ENCODE measurements at regions not wholly inside any gene's neighbourhood (a gene's known extent, or its start where the extent isn't known, plus 50 kb on each side); places are given as distances from the start of the nearest gene placed in this dataset.
"Not testable (repeated sequence)": the region's sequence is repeated elsewhere in the genome, so short reads cannot be mapped to it uniquely, and the experiment has no call there.

- no peak for DNase-seq (ENCODE audit: low read depth in 1 of 2, low spot score in 1 of 2)
Measured at GRCh38 chr6:141110481-141110880, 1022.2 kb upstream of the GJE1 start.

- DNase-seq (ENCODE audit: low read depth in 1 of 2, low spot score in 1 of 2) = no peak
Measured at GRCh38 chr6:141107591-141108160, 1025.0 kb upstream of the GJE1 start.

GRCh38 chr6:141105481-141105880 is 1027.2 kb upstream of the GJE1 start:
- DNase-seq (ENCODE audit: low read depth in 1 of 2, low spot score in 1 of 2) = no peak

- no peak for DNase-seq (ENCODE audit: low read depth in 1 of 2, low spot score in 1 of 2)
Measured at GRCh38 chr6:141103246-141103645, 1029.5 kb upstream of the GJE1 start.

GRCh38 chr6:141097471-141097870 is 1035.3 kb upstream of the GJE1 start:
- no peak for DNase-seq (ENCODE audit: low read depth in 1 of 2, low spot score in 1 of 2)

- DNase-seq (ENCODE audit: low read depth in 1 of 2, low spot score in 1 of 2) = no peak
Measured at GRCh38 chr6:141095308-141095707, 1037.4 kb upstream of the GJE1 start.

- no peak for DNase-seq (ENCODE audit: low read depth in 1 of 2, low spot score in 1 of 2)
Measured at GRCh38 chr6:141088171-141088570, 1044.6 kb upstream of the GJE1 start.

GRCh38 chr6:141077355-141078333 is 1055.1 kb upstream of the GJE1 start:
- no peak for DNase-seq (ENCODE audit: low read depth in 1 of 2, low spot score in 1 of 2)

- no peak for DNase-seq (ENCODE audit: low read depth in 1 of 2, low spot score in 1 of 2)
Measured at GRCh38 chr6:141057761-141058160, 1075.0 kb upstream of the GJE1 start.

GRCh38 chr6:141056945-141057625 is 1075.6 kb upstream of the GJE1 start:
- DNase-seq (ENCODE audit: low read depth in 1 of 2, low spot score in 1 of 2) = no peak

- no peak for DNase-seq (ENCODE audit: low read depth in 1 of 2, low spot score in 1 of 2)
Measured at GRCh38 chr6:141050471-141050870, 1082.3 kb upstream of the GJE1 start.

- DNase-seq (ENCODE audit: low read depth in 1 of 2, low spot score in 1 of 2) = no peak
Measured at GRCh38 chr6:141048451-141048850, 1084.3 kb upstream of the GJE1 start.

- DNase-seq (ENCODE audit: low read depth in 1 of 2, low spot score in 1 of 2) = not testable (repeated sequence)
Measured at GRCh38 chr6:141046496-141046895, 1086.2 kb upstream of the GJE1 start.

- no peak for DNase-seq (ENCODE audit: low read depth in 1 of 2, low spot score in 1 of 2)
Measured at GRCh38 chr6:141041596-141042087, 1091.1 kb upstream of the GJE1 start.

GRCh38 chr6:141035312-141036200 is 1097.2 kb upstream of the GJE1 start:
- DNase-seq (ENCODE audit: low read depth in 1 of 2, low spot score in 1 of 2) = no peak

GRCh38 chr6:141033101-141033500 is 1099.6 kb upstream of the GJE1 start:
- no peak for DNase-seq (ENCODE audit: low read depth in 1 of 2, low spot score in 1 of 2)

GRCh38 chr6:141029908-141030307 is 1102.8 kb upstream of the GJE1 start:
- DNase-seq (ENCODE audit: low read depth in 1 of 2, low spot score in 1 of 2) = no peak

- DNase-seq (ENCODE audit: low read depth in 1 of 2, low spot score in 1 of 2) = no peak
Measured at GRCh38 chr6:141028791-141029280, 1103.9 kb upstream of the GJE1 start.

- no peak for DNase-seq (ENCODE audit: low read depth in 1 of 2, low spot score in 1 of 2)
Measured at GRCh38 chr6:141026504-141026903, 1106.2 kb upstream of the GJE1 start.

- DNase-seq (ENCODE audit: low read depth in 1 of 2, low spot score in 1 of 2) = no peak
Measured at GRCh38 chr6:141024526-141024925, 1108.2 kb upstream of the GJE1 start.

GRCh38 chr6:141017941-141018340 is 1114.8 kb upstream of the GJE1 start:
- DNase-seq (ENCODE audit: low read depth in 1 of 2, low spot score in 1 of 2) = no peak

Measured in activated CD4-positive, alpha-beta T cell treated with anti-CD3 and anti-CD28 coated beads, Interleukin-2, amount 50 U/mL, for 24 hours (primary cell).